Natural killer cell (primary cell): ENCODE measurements at regions not wholly inside any gene's neighbourhood (a gene's known extent, or its start where the extent isn't known, plus 50 kb on each side); places are given as distances from the start of the nearest gene placed in this dataset.

Experiments used
- ATAC-seq, 3 donors: fragments of 150-1000 bp in 2 of 3; fragments of 200-7000 bp in 1 of 3; cut with Tn5 transposase; 1 replicate in 1 of 3; 2 replicates in 2 of 3; pipeline ENCODE4 v1.10.0; 2021; ENCODE audit warnings: mild to moderate bottlenecking in 2 of 3, moderate library complexity in 2 of 3
- DNase-seq, 2 donors: peaks; one replicate each; pipeline versions ENCODE4 v3.0.0 to v3.0.0-alpha.2; 2013 to 2021; ENCODE audit warnings: mixed read lengths in 1 of 2
- H3K27ac ChIP-seq: one replicate; pipeline ENCODE4 v1.5.1; 2013; ENCODE audit warnings: mild to moderate bottlenecking, low read length
- H3K27me3 ChIP-seq: one replicate; pipeline ENCODE4 v1.6.1; 2013; ENCODE audit warnings: low read length; ENCODE audit not compliant: control insufficient read depth, insufficient read depth
- H3K36me3 ChIP-seq: one replicate; pipeline ENCODE4 v1.6.1; 2013; ENCODE audit warnings: low read length; ENCODE audit not compliant: control insufficient read depth, insufficient read depth
- H3K4me1 ChIP-seq: one replicate; pipeline ENCODE4 v1.6.1; 2013; ENCODE audit warnings: low read length; ENCODE audit not compliant: control insufficient read depth, insufficient read depth
- H3K4me3 ChIP-seq: one replicate; pipeline ENCODE4 v1.5.1; 2013; ENCODE audit warnings: low read length
- H3K9me3 ChIP-seq: one replicate; pipeline ENCODE4 v1.6.1; 2013; ENCODE audit warnings: low read length; ENCODE audit not compliant: control insufficient read depth, insufficient read depth
- H3K27ac Mint-ChIP-seq, 2 donors: one replicate each; pipeline ENCODE4 v1.8.0; 2022; ENCODE audit warnings: mild to moderate bottlenecking in 2 of 2, mixed read lengths in 2 of 2, moderate library complexity in 1 of 2
- H3K27me3 Mint-ChIP-seq, 2 donors: one replicate each; pipeline ENCODE4 v1.8.0; 2022; ENCODE audit warnings: low read depth in 2 of 2, mixed read lengths in 2 of 2
- H3K36me3 Mint-ChIP-seq: one replicate; pipeline ENCODE4 v1.8.0; 2022; ENCODE audit warnings: mixed read lengths
- H3K4me1 Mint-ChIP-seq, 2 donors: one replicate each; pipeline ENCODE4 v1.8.0; 2022; ENCODE audit warnings: mixed read lengths in 2 of 2
- H3K4me3 Mint-ChIP-seq: one replicate; pipeline ENCODE4 v1.8.0; 2022; ENCODE audit warnings: mild to moderate bottlenecking, moderate library complexity, mixed read lengths
- H3K9me3 Mint-ChIP-seq, 2 donors: one replicate each; pipeline ENCODE4 v1.8.0; 2022; ENCODE audit warnings: mixed read lengths in 2 of 2
- CTCF ChIP-seq: fragments of 200-600 bp; IDR thresholded peaks from one replicate; pipeline ENCODE4 v1.8.0; 2022; ENCODE audit warnings: antibody characterized with exemption
- WGBS: methylation state at CpG from one replicate; pipeline ENCODE4 v1.1.7; 2013; ENCODE audit warnings: missing lambda C conversion rate; ENCODE audit not compliant: insufficient coverage; 5-methylcytosine and 5-hydroxymethylcytosine counted together
- intact Hi-C: fragments of 100-400 bp; cut with micrococcal nuclease; formaldehyde crosslinking; loops from one replicate; pipeline ENCODE4 v1.14.2; 2022

- Mint-ChIP-seq H3K4me3 (no peak overlapping the region), H3K27me3 (no peaks in the 10 kb centered on the region), H3K36me3 (no peaks in the 10 kb centered on the region), H3K9me3 (no peaks in the 10 kb centered on the region), H3K27ac (no peak overlapping the region), H3K4me1 (no peaks in the 10 kb centered on the region)
- DNase-seq: no peak
- no peak overlapping the region for H3K27ac ChIP-seq
- no peaks in the 10 kb centered on the region for H3K36me3 ChIP-seq
- no peaks in the 10 kb centered on the region for H3K9me3 ChIP-seq
- intact Hi-C loops: no loop called here
- no peak for ATAC-seq
- 97% methylated on average over 4 of the region's 5 CpGs for WGBS
- TF ChIP-seq CTCF: no peak
- no peaks in the 10 kb centered on the region for H3K4me1 ChIP-seq
- no peaks in the 10 kb centered on the region for H3K27me3 ChIP-seq
- no peak overlapping the region for H3K4me3 ChIP-seq
These were observed 205.7 kb downstream of the TANC2 start for GRCh38 chr17:63171428-63172393.

- no peak overlapping the region for H3K4me3 ChIP-seq
- H3K27me3 ChIP-seq: no peaks in the 10 kb centered on the region
- DNase-seq: no peak
- 100% methylated on average over 1 of the region's 1 CpG for WGBS
- intact Hi-C loops: no loop called here
- no peak overlapping the region for H3K27ac ChIP-seq
- no peaks in the 10 kb centered on the region for H3K36me3 ChIP-seq
- Mint-ChIP-seq H3K4me3 (no peak overlapping the region), H3K4me1 (no peaks in the 10 kb centered on the region), H3K36me3 (no peaks in the 10 kb centered on the region), H3K9me3 (no peaks in the 10 kb centered on the region), H3K27me3 (no peaks in the 10 kb centered on the region), H3K27ac (no peak overlapping the region)
- TF ChIP-seq CTCF: no peak
- H3K9me3 ChIP-seq: no peaks in the 10 kb centered on the region
- no peak for ATAC-seq
- H3K4me1 ChIP-seq: no peaks in the 10 kb centered on the region
These were observed 207.4 kb downstream of the TANC2 start for GRCh38 chr17:63173450-63173849.

GRCh38 chr17:63173903-63174302 is 207.9 kb downstream of the TANC2 start:
- Mint-ChIP-seq H3K36me3 (no peaks in the 10 kb centered on the region), H3K27ac (no peak overlapping the region), H3K4me3 (no peak overlapping the region), H3K9me3 (no peaks in the 10 kb centered on the region), H3K27me3 (no peaks in the 10 kb centered on the region), H3K4me1 (no peaks in the 10 kb centered on the region)
- DNase-seq (no peak), ATAC-seq (no peak)
- no peak overlapping the region for H3K27ac ChIP-seq
- intact Hi-C loops: no loop called here
- no peak overlapping the region for H3K4me3 ChIP-seq
- no peaks in the 10 kb centered on the region for H3K36me3 ChIP-seq
- no peaks in the 10 kb centered on the region for H3K4me1 ChIP-seq
- no peaks in the 10 kb centered on the region for H3K9me3 ChIP-seq
- TF ChIP-seq CTCF: no peak
- no peaks in the 10 kb centered on the region for H3K27me3 ChIP-seq
- WGBS: 100% methylated on average over 1 of the region's 1 CpG

GRCh38 chr17:63178530-63178929 is 212.5 kb downstream of the TANC2 start:
- Mint-ChIP-seq H3K27ac (no peak overlapping the region), H3K27me3 (no peaks in the 10 kb centered on the region), H3K36me3 (no peaks in the 10 kb centered on the region), H3K4me3 (no peak overlapping the region), H3K9me3 (no peaks in the 10 kb centered on the region), H3K4me1 (no peaks in the 10 kb centered on the region)
- Histone ChIP-seq H3K27ac (no peak overlapping the region), H3K9me3 (no peaks in the 10 kb centered on the region), H3K4me3 (no peak overlapping the region), H3K27me3 (no peaks in the 10 kb centered on the region), H3K36me3 (no peaks in the 10 kb centered on the region), H3K4me1 (no peaks in the 10 kb centered on the region)
- 96% methylated on average over 2 of the region's 2 CpGs for WGBS
- no peak for DNase-seq
- no peak for ATAC-seq
- intact Hi-C loops: no loop called here
- no peak for TF ChIP-seq CTCF
